Peyer's patch (tissue), 4 donors: ENCODE measurements at regions not wholly inside any gene's neighbourhood (a gene's known extent, or its start where the extent isn't known, plus 50 kb on each side); places are given as distances from the start of the nearest gene placed in this dataset.

Source experiments
- POLR2A ChIP-seq, 2 donors: fragments of 450-650 bp; IDR thresholded peaks; one replicate each; pipeline ENCODE4 v1.5.1; 2017; ENCODE audit warnings: antibody characterized with exemption in 2 of 2, mild to moderate bottlenecking in 2 of 2, moderate library complexity in 2 of 2
- TF ChIP-seq, protein P1 (sequence below), 6 experiments: fragments of 450-650 bp in 4 of 6; fragments of 200-600 bp in 2 of 6; sonication (generic) in 1 of 6; IDR thresholded peaks; one replicate each; pipeline ENCODE4 v1.5.1; 2017 to 2019; ENCODE audit warnings: antibody characterized with exemption in 6 of 6, mild to moderate bottlenecking in 3 of 6, moderate library complexity in 1 of 6

DNA sequence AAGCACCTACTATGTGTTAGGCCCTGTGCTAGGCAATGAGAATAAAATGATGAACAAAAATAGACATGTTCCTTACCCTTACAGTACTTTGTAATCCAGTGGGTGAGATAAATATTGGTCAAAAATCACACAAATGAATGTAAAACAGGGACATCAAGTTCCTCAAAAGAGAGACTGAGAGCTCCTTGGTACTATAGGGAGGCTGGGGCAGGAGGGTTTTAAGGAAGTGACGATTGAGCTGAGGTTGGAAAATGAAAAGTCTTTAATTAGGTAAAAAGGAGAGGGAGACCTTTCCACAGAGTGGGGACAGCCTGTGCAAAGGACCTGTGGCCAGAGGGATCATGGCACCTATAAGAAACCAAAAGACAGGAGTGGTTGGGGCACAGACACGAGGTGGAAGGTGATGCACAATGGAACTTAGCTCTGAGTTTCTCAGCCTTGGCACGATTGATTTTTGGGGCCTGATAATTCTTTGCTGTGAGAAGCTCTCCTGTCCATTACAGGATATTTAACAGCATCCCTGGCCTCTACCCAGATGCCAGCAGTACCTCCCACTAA is 140.3 kb downstream of the CEP57L1 start:
- TF ChIP-seq, protein P1, sequence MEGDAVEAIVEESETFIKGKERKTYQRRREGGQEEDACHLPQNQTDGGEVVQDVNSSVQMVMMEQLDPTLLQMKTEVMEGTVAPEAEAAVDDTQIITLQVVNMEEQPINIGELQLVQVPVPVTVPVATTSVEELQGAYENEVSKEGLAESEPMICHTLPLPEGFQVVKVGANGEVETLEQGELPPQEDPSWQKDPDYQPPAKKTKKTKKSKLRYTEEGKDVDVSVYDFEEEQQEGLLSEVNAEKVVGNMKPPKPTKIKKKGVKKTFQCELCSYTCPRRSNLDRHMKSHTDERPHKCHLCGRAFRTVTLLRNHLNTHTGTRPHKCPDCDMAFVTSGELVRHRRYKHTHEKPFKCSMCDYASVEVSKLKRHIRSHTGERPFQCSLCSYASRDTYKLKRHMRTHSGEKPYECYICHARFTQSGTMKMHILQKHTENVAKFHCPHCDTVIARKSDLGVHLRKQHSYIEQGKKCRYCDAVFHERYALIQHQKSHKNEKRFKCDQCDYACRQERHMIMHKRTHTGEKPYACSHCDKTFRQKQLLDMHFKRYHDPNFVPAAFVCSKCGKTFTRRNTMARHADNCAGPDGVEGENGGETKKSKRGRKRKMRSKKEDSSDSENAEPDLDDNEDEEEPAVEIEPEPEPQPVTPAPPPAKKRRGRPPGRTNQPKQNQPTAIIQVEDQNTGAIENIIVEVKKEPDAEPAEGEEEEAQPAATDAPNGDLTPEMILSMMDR (IDR thresholded peaks at IDR 0.05), result no peak
- no peak for TF ChIP-seq POLR2A (IDR thresholded peaks at IDR 0.05)
